K562 (cell line): ENCODE measurements at regions not wholly inside any gene's neighbourhood (a gene's known extent, or its start where the extent isn't known, plus 50 kb on each side); places are given as distances from the start of the nearest gene placed in this dataset.

Experiments
- BHLHE40 ChIP-seq: IDR thresholded peaks from 2 replicates; pipeline ENCODE4 v1.6.1; 2011; ENCODE audit warnings: low read length, improper control_type of control experiment
- CBX5 ChIP-seq: IDR thresholded peaks from 2 replicates; pipeline ENCODE4 v1.6.1; 2014; ENCODE audit warnings: low read depth, borderline replicate concordance
- CTCF ChIP-seq, 3 experiments: IDR thresholded peaks in 2 of 3; conservative IDR thresholded peaks in 1 of 3; 2 replicates each; pipeline ENCODE4 v1.5.1; 2011 to 2012; ENCODE audit warnings: low read length in 3 of 3, mild to moderate bottlenecking in 3 of 3, control low read depth in 2 of 3, improper control_type of control experiment in 1 of 3, inconsistent platforms in 1 of 3, low read depth in 1 of 3, mixed read lengths in 1 of 3, moderate library complexity in 1 of 3; ENCODE audit not compliant: insufficient read depth in 2 of 3
- EP300 ChIP-seq: IDR thresholded peaks from 2 replicates; pipeline ENCODE4 v1.6.1; 2012; ENCODE audit warnings: low read length, improper control_type of control experiment
- EZH2 ChIP-seq: IDR thresholded peaks from 2 replicates; pipeline ENCODE4 v1.6.1; 2012; ENCODE audit warnings: low read depth, mild to moderate bottlenecking, inconsistent platforms, low read length, borderline replicate concordance
- GATA2 ChIP-seq: sonication (generic); formaldehyde crosslinking; IDR thresholded peaks from 2 replicates; pipeline ENCODE4 v1.4.0; 2020; ENCODE audit warnings: mild to moderate bottlenecking, missing genetic modification reagents
- IRF2 ChIP-seq: sonication (generic); formaldehyde crosslinking; IDR thresholded peaks from 2 replicates; pipeline ENCODE4 v1.8.1; 2022; ENCODE audit warnings: mild to moderate bottlenecking, missing genetic modification reagents
- L3MBTL2 ChIP-seq: fragments of 450-650 bp; IDR thresholded peaks from 2 replicates; pipeline ENCODE4 v1.6.1; 2016; ENCODE audit warnings: mild to moderate bottlenecking, moderate library complexity
- POLR2A ChIP-seq: fragments of 450-650 bp; conservative IDR thresholded peaks from 2 replicates; pipeline ENCODE4 v1.6.1; 2016
- RAD21 ChIP-seq, 2 experiments: fragments of 250-450 bp in 1 of 2; fragments of 450-650 bp in 1 of 2; sonication (Bioruptor Pico) in 1 of 2; formaldehyde crosslinking in 1 of 2; IDR thresholded peaks in 1 of 2; conservative IDR thresholded peaks in 1 of 2; 2 replicates each; pipeline versions ENCODE4 v1.4.0 to v1.8.0; 2020 to 2022; ENCODE audit warnings: mild to moderate bottlenecking in 2 of 2, moderate library complexity in 1 of 2
- SMC3 ChIP-seq: conservative IDR thresholded peaks from 2 replicates; pipeline ENCODE4 v1.6.1; 2011; ENCODE audit warnings: low read depth, low read length, improper control_type of control experiment; ENCODE audit not compliant: insufficient read depth
- SRF ChIP-seq, 2 experiments: fragments of 250-450, 450-650 bp in 1 of 2; sonication (Bioruptor Pico) in 1 of 2; sonication (generic) in 1 of 2; formaldehyde crosslinking; IDR thresholded peaks; 2 replicates each; pipeline versions ENCODE4 v1.5.0 to v1.5.1; 2020 to 2022; ENCODE audit warnings: mild to moderate bottlenecking in 1 of 2, missing genetic modification reagents in 1 of 2
- THRAP3 ChIP-seq: fragments of 450-650 bp; IDR thresholded peaks from 2 replicates; pipeline ENCODE4 v1.6.1; 2016; ENCODE audit warnings: mild to moderate bottlenecking, inconsistent platforms, borderline replicate concordance

GRCh38 chrX:26914232-26914631, 548.9 kb downstream of the PPP4R3C start:
- TF ChIP-seq EP300 (no peak), POLR2A (no peak), CTCF (IDR thresholded peaks at IDR 0.05 in 2 of 3, conservative IDR thresholded peaks at IDR 0.05 in 1 of 3; ENCODE audit: insufficient read depth in 2 of 3, low read depth in 1 of 3, low read length in 3 of 3) (no peak), L3MBTL2 (no peak), CBX5 (no peak), GATA2 (CRISPR knock-in tag) (no peak), SMC3 (no peak), RAD21 (CRISPR knock-in tag; conservative IDR thresholded peaks at IDR 0.05 in 1 of 2, IDR thresholded peaks at IDR 0.05 in 1 of 2) (no peak), BHLHE40 (no peak), SRF (CRISPR knock-in tag; IDR thresholded peaks at IDR 0.05) (no peak), THRAP3 (no peak), IRF2 (CRISPR knock-in tag) (no peak), EZH2 (no peak)
